NCI-H748 treated with DMSO at 0.1 percent for 48 hours (cell line): ENCODE measurements at regions not wholly inside any gene's neighbourhood (a gene's known extent, or its start where the extent isn't known, plus 50 kb on each side); places are given as distances from the start of the nearest gene placed in this dataset.
"Not testable (repeated sequence)": the region's sequence is repeated elsewhere in the genome, so short reads cannot be mapped to it uniquely, and the experiment has no call there.

Experiments
- DNase-seq: peaks from one replicate; lab custom pipeline; 2025; lab: John Stamatoyannopoulos, UW

- DNase-seq, result no peak
Observed at GRCh38 chr18:4541588-4541987, 86.5 kb upstream of the DLGAP1 start.

- no peak for DNase-seq
Observed at GRCh38 chr18:4536447-4536846, 81.3 kb upstream of the DLGAP1 start.

GRCh38 chr18:4528405-4528804 is 73.3 kb upstream of the DLGAP1 start:
- no peak for DNase-seq

GRCh38 chr18:4527826-4528225 is 72.7 kb upstream of the DLGAP1 start:
- not testable (repeated sequence) for DNase-seq

GRCh38 chr18:4524096-4524495 is 69.0 kb upstream of the DLGAP1 start:
- no peak for DNase-seq

- no peak for DNase-seq
Observed at GRCh38 chr18:4511166-4511565, 56.1 kb upstream of the DLGAP1 start.

GRCh38 chr18:4510711-4511110 is 55.6 kb upstream of the DLGAP1 start:
- DNase-seq, result no peak

- no peak for DNase-seq
Observed at GRCh38 chr18:4510160-4510559, 55.1 kb upstream of the DLGAP1 start.
